Inflammatory macrophage treated with lipopolysaccharide for 1 hour (primary cell): ENCODE measurements at regions not wholly inside any gene's neighbourhood (a gene's known extent, or its start where the extent isn't known, plus 50 kb on each side); places are given as distances from the start of the nearest gene placed in this dataset.
"Not testable (repeated sequence)": the region's sequence is repeated elsewhere in the genome, so short reads cannot be mapped to it uniquely, and the experiment has no call there.

ENCODE experiments used
- DNase-seq, 2 donors: peaks; one replicate each; pipeline ENCODE4 v3.0.0-alpha.2; 2020 to 2022

GRCh38 chr5:123975521-123975920, 463.5 kb downstream of the CSNK1G3 start:
- not testable (repeated sequence) for DNase-seq

- DNase-seq = no peak
Observed at GRCh38 chr5:123966781-123967180, 454.8 kb downstream of the CSNK1G3 start.

GRCh38 chr5:123965626-123966025, 453.6 kb downstream of the CSNK1G3 start:
- DNase-seq = no peak

DNA sequence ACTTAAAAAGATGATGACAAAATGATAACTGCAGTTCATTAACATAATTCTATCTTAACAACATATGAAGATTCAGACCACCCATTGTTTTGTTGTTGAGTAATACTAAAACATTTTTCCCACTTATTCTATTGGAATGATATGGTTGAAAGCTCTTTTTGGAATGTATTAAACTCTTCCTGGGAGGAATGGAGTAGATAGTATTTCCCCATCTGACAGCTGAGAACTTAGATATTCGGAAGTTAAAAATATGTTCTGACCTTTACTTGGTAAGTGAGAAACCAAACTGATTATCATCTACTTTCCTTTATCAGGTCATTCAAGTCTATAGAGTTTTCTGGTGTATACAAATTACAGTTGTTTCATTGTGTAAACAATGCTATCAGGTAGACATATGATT, 452.9 kb downstream of the CSNK1G3 start:
- no peak for DNase-seq

- no peak for DNase-seq
Observed at GRCh38 chr5:123960526-123960925, 448.5 kb downstream of the CSNK1G3 start.

DNA sequence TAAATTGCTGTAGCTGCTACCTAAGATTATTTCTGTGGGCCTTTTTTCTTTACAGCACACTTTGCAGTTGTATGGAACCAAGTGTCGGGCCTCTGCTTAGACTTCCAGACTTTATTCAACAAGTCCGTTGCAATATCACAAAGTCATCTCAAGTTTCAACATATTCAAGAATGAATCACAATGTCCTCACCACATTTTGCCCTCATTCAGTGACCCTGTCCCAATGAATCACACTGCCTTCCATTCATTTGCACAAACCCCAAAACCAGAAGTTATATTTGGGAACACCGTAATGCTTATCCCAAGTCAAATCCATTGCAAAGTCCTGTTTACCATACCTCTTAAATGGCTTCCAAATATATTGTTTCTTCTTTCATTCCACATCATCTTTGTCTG, 439.6 kb downstream of the CSNK1G3 start:
- no peak for DNase-seq

DNA sequence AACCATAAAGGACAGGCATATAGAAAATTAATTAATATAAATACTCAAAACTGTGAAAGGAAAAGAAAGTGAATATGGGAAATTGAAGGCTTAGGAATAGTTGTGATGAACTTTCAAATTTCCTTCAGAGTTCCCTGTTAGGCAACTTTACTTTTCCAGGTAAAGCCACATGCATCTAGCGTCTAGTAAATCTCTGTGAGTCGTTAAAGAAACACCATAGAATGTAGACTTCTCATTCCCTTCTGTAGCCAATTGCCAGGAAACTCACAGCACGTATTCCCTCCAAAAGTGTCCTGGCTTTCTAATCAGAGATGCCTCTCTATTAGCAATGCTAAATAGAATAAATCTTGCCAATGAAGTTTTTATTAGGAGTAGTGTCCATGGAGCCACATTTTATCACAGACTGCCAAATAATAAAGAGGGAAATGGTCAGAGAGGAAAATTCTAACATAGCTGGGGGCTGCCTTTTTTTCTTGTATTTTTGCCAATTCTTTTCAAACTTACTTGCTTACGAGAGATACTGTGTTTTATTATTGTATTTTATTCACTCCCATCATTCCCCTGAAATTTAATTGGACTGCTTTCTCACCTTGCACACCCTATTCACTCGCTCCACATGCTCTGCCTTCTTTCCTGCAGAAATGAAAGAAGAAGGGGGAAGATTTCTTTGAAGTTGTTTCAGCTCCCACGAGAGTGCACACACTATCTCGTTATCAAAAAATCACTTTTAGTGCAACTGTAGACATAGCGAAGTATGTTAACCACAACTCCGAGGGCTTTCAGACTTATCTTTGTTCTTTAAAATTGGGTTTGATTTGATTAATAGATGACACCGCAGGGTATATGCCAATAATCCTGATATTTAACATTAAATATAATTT, 439.0 kb downstream of the CSNK1G3 start:
- no peak for DNase-seq

GRCh38 chr5:123949807-123950340, 437.9 kb downstream of the CSNK1G3 start:
- DNase-seq = no peak

GRCh38 chr5:123949043-123949804, 437.2 kb downstream of the CSNK1G3 start:
- DNase-seq = no peak

GRCh38 chr5:123947797-123948196, 435.8 kb downstream of the CSNK1G3 start:
- DNase-seq = no peak

- no peak for DNase-seq
Observed at GRCh38 chr5:123945548-123945947, 433.6 kb downstream of the CSNK1G3 start.

DNA sequence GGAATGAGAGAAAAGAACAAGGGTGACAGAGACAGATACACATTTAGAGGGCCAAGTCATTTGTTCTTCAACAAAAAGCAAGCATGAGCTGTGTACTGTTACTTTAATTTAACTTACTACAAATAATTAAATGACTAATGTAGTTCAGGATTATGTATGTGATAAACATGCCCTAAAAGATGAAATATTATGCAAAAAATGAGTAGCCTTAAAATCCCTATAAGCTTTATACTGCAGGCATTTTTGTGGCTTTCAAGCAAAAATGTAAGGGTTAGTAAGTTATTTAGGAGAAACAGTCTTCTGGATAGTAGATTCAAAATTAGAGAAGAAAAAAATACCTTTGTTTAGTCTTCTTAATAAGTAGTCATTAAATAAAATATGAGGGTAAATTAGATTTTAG, 431.2 kb downstream of the CSNK1G3 start:
- DNase-seq = no peak

DNA sequence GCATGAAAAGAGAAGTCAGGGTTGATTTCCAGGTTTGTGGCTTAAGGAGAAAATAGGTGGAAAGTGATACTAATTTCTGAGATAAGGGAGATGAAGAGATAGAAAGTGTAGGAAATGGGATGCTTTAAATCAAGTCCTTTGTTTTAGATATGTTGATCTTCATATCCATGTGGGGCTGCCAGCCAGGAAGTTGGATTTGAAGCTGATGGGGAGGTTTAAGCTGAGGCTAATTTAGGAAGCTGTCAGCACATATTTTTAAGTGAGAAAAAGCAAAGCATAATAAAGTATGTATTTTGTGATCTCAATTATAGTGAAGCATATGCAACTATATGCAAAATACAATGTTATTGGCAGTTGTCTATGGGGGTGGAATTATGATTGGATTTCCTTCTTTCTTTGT, 428.4 kb downstream of the CSNK1G3 start:
- DNase-seq = no peak

DNA sequence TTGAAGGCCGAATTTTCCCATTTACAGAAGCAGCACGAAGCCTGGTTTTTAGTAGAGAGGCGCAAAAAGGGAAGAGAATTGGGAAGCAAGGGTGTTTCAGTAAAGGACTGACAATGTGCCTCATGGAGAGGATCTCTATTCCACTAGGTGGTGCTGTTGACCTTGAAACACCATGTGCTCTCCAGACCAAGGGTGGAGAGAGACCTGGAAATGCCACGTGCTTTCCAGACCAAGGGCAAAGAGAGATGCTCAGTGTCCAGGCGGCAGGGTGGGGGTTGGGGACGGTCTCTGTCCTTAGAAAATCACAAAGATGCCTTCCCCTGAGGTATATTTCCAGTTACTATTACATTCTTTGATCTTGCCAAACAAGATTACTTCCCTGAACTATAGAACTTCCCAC, 425.3 kb downstream of the CSNK1G3 start:
- DNase-seq = peak; percentile 29 to 34

- DNase-seq = no peak
Observed at GRCh38 chr5:123936548-123936947, 424.6 kb downstream of the CSNK1G3 start.

GRCh38 chr5:123933812-123934211, 421.8 kb downstream of the CSNK1G3 start:
- not testable (repeated sequence) for DNase-seq

DNA sequence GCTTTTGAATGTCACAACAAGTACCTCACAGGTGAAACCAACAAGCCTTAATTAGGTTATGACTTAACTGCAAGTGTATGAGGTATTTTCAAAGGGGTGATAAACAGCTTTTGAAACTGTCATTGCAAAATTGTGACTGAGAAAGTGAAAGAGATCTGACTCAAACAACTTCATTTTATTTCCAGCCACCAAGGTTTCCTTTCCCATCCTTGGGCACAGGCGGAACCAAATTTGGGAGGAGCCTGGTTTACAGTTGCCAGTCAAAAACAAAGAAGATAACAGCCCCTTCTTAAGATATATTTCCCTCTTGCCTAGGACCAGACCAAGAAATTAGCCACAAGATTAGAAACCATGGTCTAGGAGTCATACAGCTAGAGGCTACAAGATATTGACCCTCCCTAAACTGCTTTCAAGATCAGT, 417.1 kb downstream of the CSNK1G3 start:
- no peak for DNase-seq

DNA sequence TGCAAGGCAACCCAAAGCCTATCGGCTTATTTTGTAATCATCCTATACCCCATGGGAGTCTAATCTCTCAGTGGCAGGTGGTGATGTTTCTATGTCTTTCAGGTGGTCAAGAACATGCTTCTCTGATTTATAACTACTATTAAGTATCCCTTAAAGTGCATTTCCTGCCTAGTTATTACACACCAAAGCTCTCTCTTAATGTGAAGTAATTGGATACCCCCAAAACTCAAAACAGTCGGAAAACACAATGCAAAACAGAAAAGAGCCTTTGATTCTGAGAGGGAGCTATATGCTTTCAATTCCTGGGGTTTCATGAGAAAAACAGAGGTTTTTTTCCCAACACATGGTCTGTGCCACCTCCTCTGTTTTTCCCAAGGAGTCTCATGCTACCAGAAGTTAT, 416.4 kb downstream of the CSNK1G3 start:
- no peak for DNase-seq

DNA sequence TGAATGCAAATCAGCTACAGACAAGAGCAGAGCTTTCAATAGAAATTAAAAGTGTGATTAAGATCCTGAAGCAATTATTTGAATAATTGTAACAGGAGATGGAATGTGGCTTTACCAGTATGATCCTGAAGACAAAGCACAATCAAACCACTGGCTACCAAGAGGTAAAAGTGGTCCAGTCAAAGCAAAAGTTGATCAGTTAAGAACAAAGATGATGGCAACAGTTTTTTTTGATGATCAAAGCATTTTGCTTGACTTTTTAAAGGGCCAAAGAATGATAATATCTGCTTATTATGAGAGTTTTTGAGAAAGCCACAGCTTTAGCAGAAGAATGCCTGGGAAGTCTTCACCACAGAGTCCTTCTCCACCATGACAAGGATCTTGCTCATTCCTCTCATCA, 409.2 kb downstream of the CSNK1G3 start:
- no peak for DNase-seq

GRCh38 chr5:123916345-123917121, 404.6 kb downstream of the CSNK1G3 start:
- no peak for DNase-seq

- no peak for DNase-seq
Observed at GRCh38 chr5:123914333-123914732, 402.4 kb downstream of the CSNK1G3 start.

- DNase-seq = no peak
Observed at GRCh38 chr5:123907349-123907748, 395.4 kb downstream of the CSNK1G3 start.

DNA sequence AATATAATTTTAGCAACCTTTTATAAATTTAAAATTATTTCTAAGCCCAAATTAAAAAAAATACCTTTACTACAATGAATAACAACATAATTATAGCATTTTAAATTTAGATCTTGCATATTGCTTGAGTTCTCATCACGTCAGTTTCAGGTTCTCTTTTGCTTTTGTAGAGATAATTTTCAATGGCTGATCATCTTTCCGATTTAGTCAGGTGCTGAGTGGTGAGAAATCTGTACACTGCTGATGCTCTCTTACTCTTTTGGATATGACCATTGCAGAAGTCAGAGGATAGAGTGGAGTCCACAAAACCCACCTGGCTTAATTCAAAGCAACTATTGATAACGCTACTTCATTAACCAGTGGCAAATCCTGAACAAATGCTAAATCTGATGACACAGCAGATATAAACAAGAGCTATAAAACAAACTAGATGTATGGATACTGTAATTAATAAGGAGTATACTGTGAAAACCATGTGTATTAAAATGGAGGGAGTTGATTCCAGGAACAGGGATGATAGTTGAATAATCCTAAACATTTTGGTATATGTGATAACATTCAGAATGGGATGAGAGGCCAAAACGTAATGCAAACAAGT, 394.8 kb downstream of the CSNK1G3 start:
- no peak for DNase-seq
